RPMI8226 (cell line): ENCODE measurements at regions not wholly inside any gene's neighbourhood (a gene's known extent, or its start where the extent isn't known, plus 50 kb on each side); places are given as distances from the start of the nearest gene placed in this dataset.
"Not testable (repeated sequence)": the region's sequence is repeated elsewhere in the genome, so short reads cannot be mapped to it uniquely, and the experiment has no call there.

Experiments
- DNase-seq: peaks from one replicate; pipeline ENCODE4 v3.0.0-alpha.2; 2015

DNA sequence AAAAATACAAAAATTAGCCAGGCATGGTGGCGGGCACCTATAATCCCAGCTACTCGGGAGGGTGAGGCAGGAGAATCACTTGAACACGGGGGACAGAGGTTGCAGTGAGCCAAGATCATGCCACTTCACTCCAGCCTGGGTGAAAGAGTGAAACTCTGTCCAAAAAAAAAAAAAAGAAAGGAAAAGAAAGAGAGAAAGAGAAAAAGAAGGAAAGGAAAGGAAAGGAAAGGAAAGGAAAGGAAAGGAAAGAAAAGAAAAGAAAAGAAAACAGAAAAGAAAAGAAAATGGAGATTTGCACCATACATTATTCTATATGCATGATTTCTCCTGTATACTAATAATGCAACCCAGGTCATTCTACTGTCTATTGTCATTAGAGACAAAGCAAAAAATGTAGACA lies 421.5 kb downstream of the PCDH19 start:
- not testable (repeated sequence) for DNase-seq

DNA sequence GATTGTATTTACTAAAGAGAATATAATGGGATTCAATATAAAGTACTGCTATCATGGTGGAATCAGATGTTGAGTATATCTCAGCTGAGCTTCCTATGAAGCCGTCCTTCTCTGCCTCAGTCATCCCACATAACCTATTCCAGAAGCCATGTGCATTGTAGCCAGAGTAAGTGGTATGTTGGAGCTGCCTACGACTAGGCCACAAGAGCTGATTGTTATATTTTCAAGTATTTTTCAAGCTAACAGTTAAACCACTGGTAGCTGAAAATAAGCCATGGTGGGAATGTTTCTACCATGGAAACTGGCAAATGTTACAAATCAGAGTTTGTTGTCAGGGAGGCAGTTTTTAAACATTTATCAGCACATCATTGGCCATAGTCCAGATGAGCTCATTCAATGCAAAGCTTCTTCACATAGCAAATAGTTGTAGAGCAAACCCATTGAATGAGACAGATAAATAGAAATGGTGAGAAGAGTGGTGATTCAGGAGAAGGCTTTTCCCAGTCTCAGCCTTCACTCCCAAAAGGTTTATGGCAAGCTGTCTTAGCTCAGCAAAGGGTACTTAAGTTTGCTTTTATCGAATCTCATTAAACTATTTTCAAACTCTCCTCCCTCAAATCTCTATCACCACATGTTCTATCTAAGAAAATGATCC lies 436.4 kb downstream of the PCDH19 start:
- DNase-seq = no peak

DNA sequence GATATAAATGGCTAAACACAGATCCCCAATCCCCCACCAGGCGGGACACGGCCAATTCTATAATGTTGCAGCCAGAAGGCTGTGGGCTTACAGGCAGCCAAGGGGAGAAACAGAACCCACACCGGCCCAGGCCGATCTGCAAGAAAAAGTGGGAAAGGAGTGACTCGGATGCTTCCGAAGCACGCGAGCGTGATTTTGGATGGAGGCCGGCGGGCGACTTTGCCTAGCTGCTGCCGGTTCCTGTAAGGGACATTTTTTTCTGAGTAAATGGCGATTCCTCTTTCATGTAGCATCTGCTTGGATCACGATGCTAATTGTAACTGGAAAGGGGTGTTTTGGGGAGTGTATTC lies 470.2 kb downstream of the PCDH19 start:
- DNase-seq = no peak

DNA sequence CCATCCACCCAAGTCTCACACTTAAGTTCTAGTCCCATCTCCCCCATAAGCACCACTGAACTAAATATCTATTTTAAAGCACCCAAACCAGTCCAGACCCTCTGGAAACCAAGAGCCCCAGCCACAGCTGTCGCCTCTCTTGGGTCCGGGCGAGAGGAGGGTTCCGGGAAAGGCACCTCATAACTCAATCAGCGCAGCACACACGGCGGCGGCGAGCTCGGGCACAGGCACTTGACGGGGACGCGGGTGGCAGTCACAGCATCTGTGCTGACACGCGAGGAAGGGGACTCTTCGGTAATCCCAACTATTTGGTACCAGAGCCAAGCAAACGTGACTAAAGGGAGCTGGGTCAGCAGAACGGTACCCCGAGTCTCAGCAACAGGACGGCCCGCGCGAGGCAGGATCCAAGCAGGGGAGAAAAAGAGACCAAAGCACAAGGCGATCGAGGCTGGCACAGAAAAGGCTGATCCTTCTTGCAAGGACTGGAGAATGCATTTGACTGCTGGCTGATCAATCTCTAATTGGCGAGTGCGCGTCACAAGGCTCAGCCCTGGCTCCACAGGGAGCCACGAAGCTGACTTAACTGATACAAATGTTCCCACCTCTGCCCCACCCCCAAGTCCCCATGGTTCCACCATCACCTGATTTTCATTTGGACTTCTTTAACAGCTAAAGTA lies 470.7 kb downstream of the PCDH19 start:
- DNase-seq = not testable (repeated sequence)

DNA sequence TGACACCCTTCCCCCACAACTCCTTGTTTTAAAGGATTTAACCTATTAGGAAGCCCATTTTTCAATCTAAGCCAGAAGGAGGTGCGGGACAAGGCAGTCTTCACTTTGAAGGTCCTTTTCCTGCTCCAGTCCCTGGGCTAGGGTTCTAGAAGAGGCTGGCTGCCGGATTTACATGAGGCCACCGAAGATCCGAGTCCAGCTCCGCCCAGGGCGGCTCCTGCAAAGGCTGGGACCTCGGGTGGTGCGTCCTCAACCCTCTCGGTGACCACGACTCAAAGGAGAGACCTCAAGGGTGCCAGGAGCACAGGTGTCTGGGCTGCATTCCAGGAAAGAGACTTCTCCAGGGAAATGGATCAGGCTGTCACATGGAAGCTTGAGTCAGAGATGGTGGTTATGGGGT lies 471.6 kb downstream of the PCDH19 start:
- no peak for DNase-seq

DNA sequence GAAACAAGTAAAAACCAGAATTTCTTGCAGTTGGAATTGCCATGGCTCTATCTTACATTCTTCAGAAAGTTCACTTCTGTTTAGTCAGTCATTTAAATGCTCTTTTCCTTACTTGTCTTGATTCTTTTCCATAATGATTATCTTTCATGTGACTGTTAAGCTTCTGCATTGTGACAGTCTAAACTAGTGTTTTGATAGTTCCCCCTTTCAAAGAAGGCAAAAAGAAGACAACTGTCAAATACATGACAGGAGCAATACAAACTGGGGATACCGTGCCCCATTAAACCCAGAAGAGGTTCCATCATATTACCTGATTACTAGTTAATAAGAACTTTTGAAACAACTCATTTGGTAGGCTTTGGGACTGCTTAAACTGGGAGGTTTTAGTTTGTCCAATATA lies 476.2 kb downstream of the PCDH19 start:
- no peak for DNase-seq

DNA sequence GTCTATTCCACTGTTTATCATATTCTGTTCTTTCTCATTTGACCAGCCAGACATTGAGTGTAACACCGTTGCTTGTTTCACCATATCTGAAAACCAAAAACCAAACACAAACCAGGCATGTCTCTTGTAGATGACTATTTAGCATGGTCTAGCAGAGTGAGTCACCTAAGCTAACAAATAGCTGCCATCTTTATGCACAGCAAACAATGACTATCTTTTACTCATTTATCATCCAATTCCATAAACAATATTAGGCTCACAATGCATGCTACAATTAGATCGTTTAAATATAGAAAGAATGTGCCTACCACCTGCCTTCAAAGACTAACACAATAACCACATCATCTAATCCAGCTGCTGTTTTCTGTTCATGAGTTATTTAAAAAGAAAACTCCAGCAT lies 495.4 kb downstream of the PCDH19 start:
- DNase-seq = no peak

DNA sequence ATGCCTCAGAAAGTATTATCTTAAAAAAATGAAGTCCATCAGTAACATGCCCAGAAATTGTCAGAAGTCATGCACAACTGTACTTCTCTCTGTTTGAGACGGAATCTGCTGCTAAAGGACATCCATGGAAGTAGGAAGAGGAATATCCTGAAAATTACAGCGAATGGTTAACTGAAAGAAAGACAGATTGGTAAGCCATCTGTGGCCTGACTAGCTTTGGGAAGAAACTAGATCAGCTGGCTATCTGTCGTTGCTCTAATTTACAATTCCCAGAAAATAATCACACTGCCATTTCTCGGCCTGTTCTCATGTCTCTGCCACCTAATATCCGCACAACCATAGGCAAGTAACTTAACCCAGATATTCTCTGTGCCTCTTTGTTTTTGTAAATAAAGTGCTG lies 496.5 kb downstream of the PCDH19 start:
- DNase-seq = no peak

DNA sequence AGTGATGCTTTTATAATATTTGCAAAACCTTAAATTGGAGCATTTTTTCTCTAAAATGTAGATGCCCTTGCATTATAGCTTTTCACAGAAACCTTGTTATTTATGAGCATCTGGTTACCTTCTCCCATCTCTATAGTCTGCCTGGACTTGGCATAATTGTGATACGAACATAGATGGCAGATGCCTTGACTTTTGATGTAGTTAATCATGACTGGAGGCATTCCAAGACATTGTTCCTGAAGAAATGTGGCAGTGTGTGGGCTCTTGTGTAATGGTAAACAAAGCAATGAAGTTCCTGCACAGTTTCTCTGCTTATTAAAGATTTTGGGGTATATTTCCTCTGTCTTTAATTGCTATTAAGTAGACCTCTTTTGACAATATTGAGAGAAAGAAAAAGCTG lies 500.1 kb downstream of the PCDH19 start:
- DNase-seq = no peak

DNA sequence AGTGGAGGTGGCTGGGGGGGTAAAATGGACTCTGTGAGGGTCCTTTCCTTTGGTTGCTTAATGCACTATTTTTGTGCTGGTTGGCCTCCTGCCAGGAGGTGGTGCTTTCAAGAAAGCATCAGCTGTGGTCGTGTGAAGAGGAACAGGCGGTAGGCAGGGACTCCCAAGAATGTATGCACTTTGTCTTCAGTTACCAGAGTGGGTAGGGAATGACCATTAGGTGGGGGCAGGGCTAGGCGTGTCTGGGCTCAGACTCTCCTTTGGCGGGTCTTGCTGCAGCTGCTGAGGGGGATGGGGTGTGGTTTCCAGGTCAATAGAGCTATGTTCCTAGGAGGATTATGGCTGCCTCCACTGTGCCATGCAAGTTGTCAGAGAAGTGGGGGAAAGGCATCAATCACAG lies 509.0 kb downstream of the PCDH19 start:
- DNase-seq = no peak

DNA sequence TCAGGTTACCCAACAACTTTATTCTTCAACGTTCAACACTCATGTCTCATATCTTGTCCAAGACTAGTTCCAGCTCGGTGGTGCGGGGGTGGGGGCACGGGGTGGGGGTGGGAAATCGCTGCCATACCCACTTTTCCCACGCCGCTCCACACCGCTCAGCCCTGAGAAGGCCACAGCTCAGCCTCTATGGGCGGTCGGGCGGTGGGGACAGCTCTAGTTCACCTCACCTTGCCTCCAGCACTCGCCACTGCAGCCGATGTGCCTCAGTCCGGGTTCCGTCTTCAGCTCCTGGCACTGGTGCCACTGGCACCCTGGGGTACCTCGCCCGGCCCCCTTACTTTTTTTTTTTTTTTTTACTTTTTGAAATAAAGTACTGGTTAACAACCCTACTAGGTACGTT lies 522.2 kb downstream of the PCDH19 start:
- DNase-seq = no peak

DNA sequence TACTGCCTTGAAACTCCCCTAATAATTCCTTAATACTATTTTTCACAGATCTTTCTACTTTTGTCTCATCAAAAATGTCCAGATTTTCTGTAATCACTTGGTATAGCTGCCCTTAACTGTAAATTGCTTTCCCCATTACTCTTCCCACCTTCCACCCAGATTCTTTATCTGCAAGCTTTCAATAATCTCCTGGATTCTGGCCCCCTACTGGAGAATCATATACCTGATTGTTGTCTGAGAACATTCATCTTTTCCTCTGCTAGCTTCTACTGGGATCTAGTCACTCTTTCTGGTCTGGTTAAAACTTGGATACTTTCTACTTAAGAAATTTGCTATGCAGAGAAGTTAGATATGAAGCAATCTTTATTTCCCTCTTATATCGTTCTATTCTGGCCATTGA lies 552.6 kb downstream of the PCDH19 start:
- DNase-seq = no peak

DNA sequence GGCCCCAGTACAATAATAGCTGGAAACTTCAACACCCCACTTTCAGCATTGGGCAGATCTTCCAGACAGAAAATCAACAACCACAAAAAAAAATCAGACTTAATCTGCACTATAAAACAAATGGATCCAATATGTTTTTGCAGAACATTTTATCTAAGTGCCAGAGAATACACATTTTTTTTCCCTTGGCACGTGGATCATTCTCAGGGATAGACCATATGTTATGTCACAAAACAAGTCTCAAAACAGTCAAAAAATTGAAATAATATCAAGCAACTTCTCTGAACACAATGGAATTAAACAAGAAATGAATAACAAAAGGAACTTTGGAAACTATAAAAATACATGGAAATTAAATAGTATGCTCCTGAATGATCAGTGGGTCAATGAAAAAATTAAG lies 576.3 kb downstream of the PCDH19 start:
- no peak for DNase-seq

DNA sequence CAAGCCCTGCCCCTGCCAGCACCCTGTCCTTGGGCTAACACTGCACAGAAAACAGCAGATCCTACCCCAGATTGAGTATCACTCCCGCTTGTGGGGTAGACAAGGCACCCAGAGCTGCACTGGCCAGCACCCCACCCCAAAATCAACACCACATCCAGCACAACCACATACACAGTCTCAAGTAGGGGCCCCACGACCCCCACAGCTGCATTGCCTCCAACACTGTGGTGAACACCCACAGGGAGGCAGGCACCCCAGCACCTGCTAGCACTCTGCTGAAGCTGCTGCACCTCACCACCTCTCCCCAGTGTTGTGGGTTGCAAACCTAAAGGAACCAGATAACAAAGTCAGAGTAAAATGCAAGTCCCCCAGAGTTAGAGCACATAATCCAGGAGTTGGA lies 589.9 kb downstream of the PCDH19 start:
- DNase-seq = no peak

DNA sequence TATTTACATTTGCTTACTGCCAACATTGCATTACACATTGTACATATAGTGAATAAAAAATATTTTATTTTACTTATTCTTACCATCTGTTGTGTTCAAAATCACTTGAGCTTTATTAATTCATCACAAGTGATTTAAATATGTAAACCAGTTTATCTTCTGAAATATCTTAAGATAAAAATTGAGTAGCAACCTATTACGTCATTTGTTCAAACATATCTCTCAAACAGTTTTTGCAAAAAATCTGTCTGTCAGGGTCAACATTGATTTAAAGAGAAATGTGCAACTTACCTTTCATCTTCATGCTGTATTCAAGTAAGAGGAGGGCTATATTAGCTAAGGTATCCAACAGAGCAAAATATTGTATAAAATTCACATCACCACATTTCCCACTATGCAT lies 610.1 kb downstream of the PCDH19 start:
- DNase-seq = no peak

DNA sequence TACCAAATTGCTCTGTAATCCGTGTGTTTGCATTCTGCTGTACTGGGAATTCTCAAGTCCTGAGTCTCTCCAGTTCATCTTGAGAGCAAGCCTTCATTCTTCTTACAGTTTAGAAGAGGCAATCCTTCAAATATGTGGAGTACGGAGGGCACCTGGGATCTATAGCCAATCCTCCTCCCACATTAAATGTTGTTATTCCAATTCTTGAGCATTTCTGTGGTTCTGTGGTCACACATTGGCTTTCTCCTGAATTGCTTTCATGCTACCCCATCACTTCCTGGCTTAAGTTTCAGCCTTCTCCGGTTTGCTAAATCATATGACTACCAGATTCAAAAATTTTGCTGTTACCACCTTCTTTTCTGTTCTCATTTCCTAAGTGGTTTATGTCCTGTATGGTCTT lies 611.1 kb downstream of the PCDH19 start:
- no peak for DNase-seq

DNA sequence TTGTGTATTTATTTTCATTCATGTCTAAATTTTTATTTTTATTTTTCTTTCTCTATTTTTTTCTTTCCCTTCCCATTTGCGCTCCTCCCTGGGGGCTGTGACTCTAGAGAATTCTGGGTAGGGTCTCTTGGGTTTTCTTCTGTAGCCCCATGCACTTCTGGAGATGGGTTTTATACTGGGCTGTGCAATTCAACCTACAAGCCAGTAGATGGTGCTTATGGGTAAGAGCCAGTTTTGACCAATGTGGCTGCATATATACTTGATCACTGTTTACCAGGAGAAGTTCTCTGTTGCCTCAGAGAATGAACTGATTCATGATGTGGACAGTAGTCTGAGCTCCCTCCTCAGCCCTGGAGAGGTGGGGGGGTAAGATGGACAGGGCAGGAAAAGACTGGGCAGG lies 614.6 kb downstream of the PCDH19 start:
- no peak for DNase-seq

DNA sequence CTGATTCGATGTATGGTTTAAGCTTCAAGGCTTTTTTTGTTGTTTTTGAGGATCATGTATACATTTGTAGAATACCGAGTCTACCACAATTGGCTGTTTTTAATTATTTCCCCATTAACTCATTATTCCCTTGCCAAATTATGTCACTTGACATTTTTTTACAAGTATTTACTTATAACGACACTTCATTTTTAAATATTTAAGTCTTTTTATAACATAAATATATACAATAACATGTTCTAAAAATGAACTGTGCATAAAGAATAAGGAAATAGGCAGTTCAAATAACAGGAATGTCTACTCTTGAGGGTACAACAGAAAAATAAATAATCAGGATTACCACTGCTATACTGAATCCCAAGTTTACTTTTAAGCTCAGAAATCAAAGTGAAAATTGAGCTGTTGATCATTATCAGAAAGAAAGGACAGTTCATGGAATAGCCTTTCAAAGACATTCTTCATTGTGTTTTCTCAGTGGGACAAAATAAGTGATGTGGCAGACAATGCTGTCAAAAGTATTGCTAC lies 627.5 kb downstream of the PCDH19 start:
- DNase-seq = no peak

DNA sequence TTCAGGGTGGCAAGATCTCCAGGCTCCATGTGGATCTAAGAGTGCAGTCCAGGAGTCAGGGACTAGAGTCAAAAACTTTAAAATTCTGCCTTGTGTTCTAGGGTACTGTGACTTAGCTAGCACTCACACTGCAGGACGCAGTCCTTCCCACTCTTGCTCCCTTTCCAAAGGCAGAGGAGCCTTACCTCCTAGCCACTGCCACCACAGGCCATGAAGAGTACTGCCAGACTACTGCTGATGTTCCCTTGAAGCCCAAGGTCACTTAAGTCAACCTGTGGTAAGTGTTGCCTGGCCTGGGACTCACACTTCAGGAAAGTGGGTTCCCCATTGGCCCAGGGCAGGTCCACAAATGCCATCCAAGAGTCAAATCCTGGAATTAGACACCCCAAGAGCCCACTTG lies 632.2 kb downstream of the PCDH19 start:
- no peak for DNase-seq

DNA sequence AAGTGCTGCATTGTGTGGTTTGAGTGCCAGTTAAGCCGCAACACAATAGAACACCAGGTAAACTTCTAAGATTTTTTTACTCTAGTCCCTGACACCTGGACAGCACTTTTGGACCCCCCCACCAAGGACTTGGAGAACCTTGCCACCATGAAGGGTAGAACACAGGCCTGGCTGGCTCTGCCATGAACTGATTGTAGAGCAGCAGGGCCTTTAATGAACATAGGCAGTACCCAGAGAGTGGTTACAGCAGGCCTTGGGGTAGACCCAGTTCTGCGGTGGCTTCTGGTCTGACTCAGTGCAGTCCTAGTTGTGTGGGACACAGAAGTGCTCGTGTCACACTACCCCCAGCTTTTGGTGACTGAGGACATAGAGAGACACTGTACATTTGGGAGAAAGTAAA lies 648.3 kb downstream of the PCDH19 start:
- DNase-seq = no peak

DNA sequence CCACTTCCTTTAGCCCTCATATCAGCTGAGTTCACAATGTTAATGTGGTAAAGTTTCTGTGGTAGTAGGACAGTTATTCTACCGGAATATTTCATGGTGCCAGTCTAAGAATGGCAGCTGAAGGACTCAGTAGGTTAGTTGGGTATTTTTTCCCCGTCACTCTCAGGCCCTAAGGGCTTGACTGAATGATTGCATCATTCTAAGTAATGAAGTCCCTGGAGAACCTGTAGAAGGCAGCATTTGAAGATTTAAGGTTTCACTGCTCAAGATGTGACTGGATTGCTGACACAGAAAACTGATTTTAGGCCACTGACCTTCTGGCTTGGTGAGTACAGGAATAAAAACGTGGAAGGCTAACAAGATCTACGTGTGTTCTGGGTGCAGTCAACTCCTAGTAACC lies 657.3 kb downstream of the PCDH19 start:
- DNase-seq = no peak

DNA sequence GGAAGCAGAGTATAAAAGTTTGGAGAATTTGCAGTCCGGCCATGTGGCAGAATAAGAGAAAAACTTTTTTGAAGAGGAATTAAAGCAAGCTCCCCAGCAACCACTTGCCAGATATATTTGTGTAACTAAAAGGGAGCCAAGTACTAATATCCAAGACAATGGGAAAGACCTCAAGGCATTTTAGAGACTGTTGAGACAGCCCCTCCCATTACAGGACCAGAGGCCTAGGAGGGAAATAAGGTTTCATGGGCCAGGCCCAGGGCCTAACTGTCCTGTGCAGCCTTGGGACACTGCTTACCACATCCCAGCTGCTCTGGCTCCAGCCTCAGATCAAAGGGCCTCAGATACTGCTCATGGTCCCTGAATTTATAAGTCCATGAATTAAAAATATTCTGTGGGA lies 659.4 kb downstream of the PCDH19 start:
- no peak for DNase-seq

DNA sequence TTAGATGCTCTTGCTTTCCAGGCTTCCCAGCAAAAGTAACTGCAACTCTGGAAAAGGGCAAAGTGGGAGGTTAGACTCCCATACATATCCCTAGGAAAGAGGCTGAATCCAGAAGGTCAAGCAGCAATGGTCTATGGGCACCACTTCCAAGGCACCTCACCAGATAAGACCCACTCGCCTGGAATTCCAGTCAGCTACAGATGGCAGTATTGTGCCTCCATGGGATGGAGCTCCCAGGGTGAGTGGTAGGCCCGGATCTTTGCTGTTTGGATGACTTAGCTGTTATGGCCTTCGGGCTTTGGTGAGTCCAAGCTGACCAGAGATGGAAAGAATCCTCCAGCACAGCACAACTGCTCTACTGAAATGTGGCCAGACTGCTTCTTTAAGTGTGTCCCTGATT lies 688.0 kb downstream of the PCDH19 start:
- no peak for DNase-seq

DNA sequence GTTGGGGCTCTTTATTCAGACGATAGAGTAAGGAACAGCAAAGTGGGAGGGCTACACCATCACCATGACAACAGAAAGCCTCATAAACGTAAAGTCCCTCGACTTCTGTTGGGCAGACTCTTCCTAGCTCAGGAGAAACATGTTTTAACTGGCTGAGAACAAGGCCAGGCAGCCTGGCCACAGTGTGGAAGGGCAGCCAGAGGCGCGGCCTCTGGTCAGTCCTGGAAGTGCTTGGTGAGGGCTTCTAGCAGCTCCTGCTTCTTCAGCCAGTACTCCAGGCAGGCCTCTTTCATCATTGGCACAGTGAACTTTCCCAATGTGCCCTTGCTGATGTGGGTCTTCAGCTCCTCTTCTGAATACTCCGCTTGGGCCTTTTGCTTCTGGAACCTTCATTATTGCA lies 690.9 kb downstream of the PCDH19 start:
- no peak for DNase-seq

DNA sequence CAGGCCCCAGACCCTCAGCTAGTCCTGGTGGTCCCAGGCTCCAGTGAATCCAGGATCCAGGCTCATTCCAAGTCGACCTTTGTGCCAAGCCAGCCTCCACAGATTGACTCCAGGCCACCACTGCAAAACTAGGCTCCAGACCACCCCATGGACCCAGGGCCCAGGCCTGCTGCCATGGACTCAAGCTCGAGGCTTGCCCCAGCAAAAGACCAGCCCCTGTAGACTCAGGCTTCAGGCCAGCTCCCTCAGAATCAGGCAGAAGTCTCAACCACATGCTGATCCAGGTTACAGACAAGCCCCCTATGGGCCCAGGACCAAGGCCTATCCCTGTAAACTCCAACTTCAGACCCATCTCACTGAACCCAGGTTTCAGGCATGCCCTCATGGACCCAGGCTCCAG lies 692.4 kb downstream of the PCDH19 start:
- DNase-seq = no peak
